ENCODE measurements at regions not wholly inside any gene's neighbourhood (a gene's known extent, or its start where the extent isn't known, plus 50 kb on each side); places are given as distances from the start of the nearest gene placed in this dataset.
A peak's percentile ranks its signal among the peaks of the same experiment; 100 is the strongest.

- H3K36me3 Mint-ChIP-seq: no peaks in the 10 kb centered on the region
- H3K27ac Mint-ChIP-seq: no peak overlapping the region
These were observed 354.9 kb downstream of the C16orf95 start for GRCh38 chr16:86962259-86962658.

GRCh38 chr16:86962913-86963312, 354.3 kb downstream of the C16orf95 start:
- no peak overlapping the region for H3K4me3 Mint-ChIP-seq
- H3K27ac Mint-ChIP-seq: no peak overlapping the region
- peaks cover 20 to 35% (median 21%) of the 10 kb centered on the region in 3 donors for H3K27me3 Mint-ChIP-seq
- H3K36me3 Mint-ChIP-seq: no peaks in the 10 kb centered on the region
- no peak for DNase-seq
- no peaks in the 10 kb centered on the region for H3K4me1 Mint-ChIP-seq
- ATAC-seq (ENCODE audit: low read depth in 2 of 2): no peak
- peaks cover 0 to 4% (median 0%) of the 10 kb centered on the region in 7 donors for H3K9me3 Mint-ChIP-seq

More at GRCh38 chr16:86962259-86962658, 354.9 kb downstream of the C16orf95 start:
- no peak for ATAC-seq (ENCODE audit: low read depth in 2 of 2)
- peaks cover 20 to 40% (median 24%) of the 10 kb centered on the region in 3 donors for H3K27me3 Mint-ChIP-seq
- peaks cover 0 to 4% (median 0%) of the 10 kb centered on the region in 7 donors for H3K9me3 Mint-ChIP-seq
- no peaks in the 10 kb centered on the region for H3K4me1 Mint-ChIP-seq
- H3K4me3 Mint-ChIP-seq: no peak overlapping the region
- no peak for DNase-seq

- Mint-ChIP-seq H3K4me1 (no peaks in the 10 kb centered on the region), H3K27me3 (peaks cover 11 to 25% (median 13%) of the 10 kb centered on the region in 3 donors), H3K27ac (no peak overlapping the region), H3K4me3 (no peak overlapping the region), H3K9me3 (peaks cover 0 to 4% (median 0%) of the 10 kb centered on the region in 7 donors), H3K36me3 (no peaks in the 10 kb centered on the region)
- no peak for ATAC-seq (ENCODE audit: low read depth in 2 of 2)
- no peak for DNase-seq
These were observed 353.3 kb downstream of the C16orf95 start for GRCh38 chr16:86963600-86964575.

GRCh38 chr16:86964796-86965241, 352.4 kb downstream of the C16orf95 start:
- no peak overlapping the region for H3K4me3 Mint-ChIP-seq
- peaks cover 0 to 4% (median 0%) of the 10 kb centered on the region in 7 donors for H3K9me3 Mint-ChIP-seq
- H3K4me1 Mint-ChIP-seq: no peaks in the 10 kb centered on the region
- H3K27ac Mint-ChIP-seq: no peak overlapping the region
- DNase-seq (no peak), ATAC-seq (ENCODE audit: low read depth in 2 of 2) (no peak)
- H3K27me3 Mint-ChIP-seq: peaks cover 11 to 21% (median 11%) of the 10 kb centered on the region in 3 donors
- H3K36me3 Mint-ChIP-seq: no peaks in the 10 kb centered on the region

- Mint-ChIP-seq H3K27me3 (peaks cover 11 to 20% (median 11%) of the 10 kb centered on the region in 3 donors), H3K9me3 (no peaks in the 10 kb centered on the region), H3K4me1 (no peaks in the 10 kb centered on the region), H3K36me3 (peaks cover 0 to 3% of the 10 kb centered on the region in 2 donors), H3K27ac (no peak overlapping the region), H3K4me3 (no peak overlapping the region)
- ATAC-seq (ENCODE audit: low read depth in 2 of 2) (no peak), DNase-seq (no peak)
These were observed 351.9 kb downstream of the C16orf95 start for GRCh38 chr16:86965331-86965730.

- Mint-ChIP-seq H3K4me3 (no peak overlapping the region), H3K27ac (no peak overlapping the region), H3K4me1 (no peaks in the 10 kb centered on the region), H3K9me3 (no peaks in the 10 kb centered on the region), H3K36me3 (peaks cover 0 to 3% of the 10 kb centered on the region in 2 donors), H3K27me3 (peaks cover 9 to 14% (median 11%) of the 10 kb centered on the region in 3 donors)
- ATAC-seq (ENCODE audit: low read depth in 2 of 2) (no peak), DNase-seq (no peak)
These were observed 351.2 kb downstream of the C16orf95 start for GRCh38 chr16:86965840-86966550.

GRCh38 chr16:86966777-86967176, 350.4 kb downstream of the C16orf95 start:
- Mint-ChIP-seq H3K9me3 (peaks cover 0 to under 1% (median 0%) of the 10 kb centered on the region in 7 donors), H3K27me3 (peaks cover 4 to 11% (median 10%) of the 10 kb centered on the region in 3 donors), H3K36me3 (peaks cover 0 to 3% of the 10 kb centered on the region in 2 donors), H3K4me1 (no peaks in the 10 kb centered on the region), H3K27ac (no peak overlapping the region), H3K4me3 (no peak overlapping the region)
- ATAC-seq (ENCODE audit: low read depth in 2 of 2) (no peak), DNase-seq (no peak)

- no peak overlapping the region for H3K27ac Mint-ChIP-seq
- H3K27me3 Mint-ChIP-seq: peaks cover 11 to 18% (median 12%) of the 10 kb centered on the region in 3 donors
- no peaks in the 10 kb centered on the region for H3K4me1 Mint-ChIP-seq
- peaks cover 0 to 10% (median 0%) of the 10 kb centered on the region in 7 donors for H3K9me3 Mint-ChIP-seq
- H3K36me3 Mint-ChIP-seq: peaks cover 0 to 3% of the 10 kb centered on the region in 2 donors
- H3K4me3 Mint-ChIP-seq: no peak overlapping the region
- ATAC-seq (ENCODE audit: low read depth in 2 of 2): no peak
- DNase-seq: no peak
These were observed 348.3 kb downstream of the C16orf95 start for GRCh38 chr16:86968866-86969265.

GRCh38 chr16:86969716-86970115, 347.5 kb downstream of the C16orf95 start:
- DNase-seq (no peak), ATAC-seq (ENCODE audit: low read depth in 2 of 2) (no peak)
- H3K27me3 Mint-ChIP-seq: peaks cover 11 to 18% (median 12%) of the 10 kb centered on the region in 3 donors
- H3K27ac Mint-ChIP-seq: no peak overlapping the region
- peaks cover 0 to 3% of the 10 kb centered on the region in 2 donors for H3K36me3 Mint-ChIP-seq
- no peaks in the 10 kb centered on the region for H3K4me1 Mint-ChIP-seq
- peaks cover 0 to 10% (median 0%) of the 10 kb centered on the region in 7 donors for H3K9me3 Mint-ChIP-seq
- no peak overlapping the region for H3K4me3 Mint-ChIP-seq

- peaks cover 0 to 10% (median 0%) of the 10 kb centered on the region in 7 donors for H3K9me3 Mint-ChIP-seq
- peaks cover 12 to 18% (median 14%) of the 10 kb centered on the region in 3 donors for H3K27me3 Mint-ChIP-seq
- no peak overlapping the region for H3K4me3 Mint-ChIP-seq
- peak overlapping the region in 1 of 6 donors; percentile 30 for H3K27ac Mint-ChIP-seq
- H3K36me3 Mint-ChIP-seq: peaks cover 0 to 3% of the 10 kb centered on the region in 2 donors
- DNase-seq (no peak), ATAC-seq (ENCODE audit: low read depth in 2 of 2) (no peak)
- no peaks in the 10 kb centered on the region for H3K4me1 Mint-ChIP-seq
These were observed 346.9 kb downstream of the C16orf95 start for GRCh38 chr16:86970279-86970678.

GRCh38 chr16:86970726-86971125, 346.5 kb downstream of the C16orf95 start:
- H3K4me1 Mint-ChIP-seq: no peaks in the 10 kb centered on the region
- peaks cover 0 to 10% (median 0%) of the 10 kb centered on the region in 7 donors for H3K9me3 Mint-ChIP-seq
- H3K27ac Mint-ChIP-seq: no peak overlapping the region
- peaks cover 12 to 18% (median 17%) of the 10 kb centered on the region in 3 donors for H3K27me3 Mint-ChIP-seq
- H3K4me3 Mint-ChIP-seq: no peak overlapping the region
- DNase-seq (no peak), ATAC-seq (ENCODE audit: low read depth in 2 of 2) (no peak)
- peaks cover 0 to 3% of the 10 kb centered on the region in 2 donors for H3K36me3 Mint-ChIP-seq

- DNase-seq: no peak
- peaks cover 0 to 10% (median 0%) of the 10 kb centered on the region in 7 donors for H3K9me3 Mint-ChIP-seq
- H3K27me3 Mint-ChIP-seq: peaks cover 12 to 18% (median 14%) of the 10 kb centered on the region in 3 donors
- no peak for ATAC-seq (ENCODE audit: low read depth in 2 of 2)
- H3K27ac Mint-ChIP-seq: no peak overlapping the region
- H3K36me3 Mint-ChIP-seq: peaks cover 0 to 3% of the 10 kb centered on the region in 2 donors
- H3K4me1 Mint-ChIP-seq: no peaks in the 10 kb centered on the region
- no peak overlapping the region for H3K4me3 Mint-ChIP-seq
These were observed 345.9 kb downstream of the C16orf95 start for GRCh38 chr16:86971251-86971650.

- Mint-ChIP-seq H3K9me3 (peaks cover 0 to 10% (median 0%) of the 10 kb centered on the region in 7 donors), H3K4me1 (no peaks in the 10 kb centered on the region), H3K27me3 (peaks cover 10 to 18% (median 12%) of the 10 kb centered on the region in 3 donors), H3K36me3 (peaks cover 0 to 3% of the 10 kb centered on the region in 2 donors), H3K27ac (no peak overlapping the region), H3K4me3 (no peak overlapping the region)
- no peak for ATAC-seq (ENCODE audit: low read depth in 2 of 2)
- no peak for DNase-seq
These were observed 343.1 kb downstream of the C16orf95 start for GRCh38 chr16:86974120-86974519.
